HCT116 (cell line): ENCODE measurements at regions not wholly inside any gene's neighbourhood (a gene's known extent, or its start where the extent isn't known, plus 50 kb on each side); places are given as distances from the start of the nearest gene placed in this dataset.

Experiments
- ATAC-seq: fragments of 200-7000 bp; cut with Tn5 transposase; 2 replicates; pipeline ENCODE4 v1.9.1; 2020; ENCODE audit warnings: mild to moderate bottlenecking, moderate library complexity
- BruUV-seq: library from RNA; stranded (reverse); fragments of 400-500 nt; replicated peaks from 2 replicates; lab custom pipeline; 2021; lab: Mats Ljungman, UMichigan
- CTCF ChIA-PET: fragments of 300-600 bp; sonication (Branson Sonifier 250); formaldehyde crosslinking; loops from one replicate; lab custom pipeline; 2021; ENCODE audit warnings: antibody characterized with exemption; lab: Charles Lee
- POLR2A ChIA-PET: fragments of 300-600, 350-600 bp; sonication (Branson Sonifier 250); formaldehyde crosslinking; loops from one replicate; lab custom pipeline; 2021; ENCODE audit warnings: antibody characterized with exemption; lab: Charles Lee
- RAD21 ChIA-PET, 2 experiments: fragments of 300-600 bp; sonication (Branson Sonifier 250); formaldehyde crosslinking; loops; one replicate each; lab custom pipeline; 2023; ENCODE audit warnings: low total read pairs in 2 of 2; ENCODE audit not compliant: uncharacterized antibody in 2 of 2, unreplicated experiment in 2 of 2, low non-redundant PET in 1 of 2; lab: Charles Lee
- DNase-seq: peaks from one replicate; pipeline ENCODE4 v3.0.0-alpha.2; 2010; ENCODE audit warnings: low read depth, low spot score
- H2AFZ ChIP-seq: fragments of 200-600 bp; shearing (Covaris generic), sonication (generic); 2 replicates; pipeline ENCODE4 v1.6.1; 2017; ENCODE audit warnings: low read depth, mixed run types, mixed read lengths, antibody characterized with exemption, low read length; ENCODE audit not compliant: poor library complexity, severe bottlenecking
- H3K27ac ChIP-seq: 2 replicates; pipeline ENCODE4 v1.5.1; 2012; ENCODE audit warnings: low read depth, low read length
- H3K27me3 ChIP-seq: fragments of 200-600 bp; sonication (generic); 2 replicates; pipeline ENCODE4 v1.6.1; 2016; ENCODE audit warnings: mixed run types, low read length, mixed read lengths; ENCODE audit not compliant: insufficient read depth
- H3K36me3 ChIP-seq, 2 experiments: fragments of 200-500 bp in 1 of 2; fragments of 200-600 bp in 1 of 2; sonication (Bioruptor generic) in 1 of 2; sonication (generic) in 1 of 2; 2 replicates each; pipeline versions ENCODE4 v1.5.1 to v1.6.1; 2014 to 2016; ENCODE audit warnings: low read length in 2 of 2, inconsistent platforms in 1 of 2, mixed read lengths in 1 of 2, mixed run types in 1 of 2; ENCODE audit not compliant: insufficient read depth in 2 of 2, control insufficient read depth in 1 of 2
- H3K4me1 ChIP-seq, 2 experiments: fragments of 200-600 bp in 1 of 2; sonication (generic) in 1 of 2; 2 replicates each; pipeline versions ENCODE4 v1.5.1 to v1.6.1; 2012 to 2017; ENCODE audit warnings: low read length in 2 of 2, inconsistent platforms in 1 of 2, mild to moderate bottlenecking in 1 of 2, mixed read lengths in 1 of 2, mixed run types in 1 of 2, moderate library complexity in 1 of 2; ENCODE audit not compliant: insufficient read depth in 2 of 2, control insufficient read depth in 1 of 2
- H3K4me2 ChIP-seq: fragments of 200-600 bp; sonication (generic); 2 replicates; pipeline ENCODE4 v1.6.1; 2017; ENCODE audit warnings: mixed run types, low read length, mixed read lengths
- H3K4me3 ChIP-seq, 2 experiments: fragments of 200-600 bp in 1 of 2; sonication (generic) in 1 of 2; replicated peaks in 1 of 2; 2 replicates each; pipeline ENCODE4 v1.5.1; 2011 to 2016; ENCODE audit warnings: low read length in 2 of 2, control low read depth in 1 of 2, low read depth in 1 of 2, mild to moderate bottlenecking in 1 of 2, mixed read lengths in 1 of 2, mixed run types in 1 of 2
- H3K79me2 ChIP-seq: fragments of 200-600 bp; sonication (generic); 2 replicates; pipeline ENCODE4 v1.6.1; 2017; ENCODE audit warnings: mild to moderate bottlenecking, mixed run types, low read length, moderate library complexity, mixed read lengths; ENCODE audit not compliant: insufficient read depth
- H3K9ac ChIP-seq: fragments of 200-600 bp; sonication (generic); 2 replicates; pipeline ENCODE4 v1.6.1; 2016; ENCODE audit warnings: low read length, mixed read lengths
- H3K9me2 ChIP-seq: fragments of 200-600 bp; sonication (generic), shearing (Covaris generic); 2 replicates; pipeline ENCODE4 v1.6.1; 2017; ENCODE audit warnings: mixed run types, mild to moderate bottlenecking, moderate library complexity; ENCODE audit not compliant: insufficient read depth
- H3K9me3 ChIP-seq, 2 experiments: fragments of 200-500 bp in 1 of 2; fragments of 200-600 bp in 1 of 2; sonication (Bioruptor generic) in 1 of 2; sonication (generic) in 1 of 2; 2 replicates each; pipeline ENCODE4 v1.6.1; 2014 to 2017; ENCODE audit warnings: low read length in 2 of 2, mixed read lengths in 2 of 2, inconsistent platforms in 1 of 2, low read depth in 1 of 2, mild to moderate bottlenecking in 1 of 2, mixed run types in 1 of 2, moderate library complexity in 1 of 2; ENCODE audit not compliant: control insufficient read depth in 1 of 2, insufficient read depth in 1 of 2
- H4K20me1 ChIP-seq: fragments of 200-600 bp; sonication (generic), shearing (Covaris generic); 2 replicates; pipeline ENCODE4 v1.6.1; 2017; ENCODE audit warnings: mixed run types, mild to moderate bottlenecking, moderate library complexity; ENCODE audit not compliant: insufficient read depth
- CBX3 ChIP-seq: IDR thresholded peaks from 2 replicates; pipeline ENCODE4 v1.6.1; 2012; ENCODE audit warnings: low read depth
- CTCF ChIP-seq, 3 experiments: fragments of 200-600 bp in 1 of 3; sonication (generic) in 1 of 3; IDR thresholded peaks in 2 of 3; conservative IDR thresholded peaks in 1 of 3; 2 replicates each; pipeline ENCODE4 v1.5.1; 2012 to 2017; ENCODE audit warnings: low read depth in 2 of 3, low read length in 2 of 3, antibody characterized with exemption in 1 of 3, borderline replicate concordance in 1 of 3, control low read depth in 1 of 3, mild to moderate bottlenecking in 1 of 3, mixed read lengths in 1 of 3, mixed run types in 1 of 3, moderate library complexity in 1 of 3; ENCODE audit not compliant: insufficient read depth in 1 of 3
- EGR1 ChIP-seq: IDR thresholded peaks from 2 replicates; pipeline ENCODE4 v1.6.1; 2012; ENCODE audit warnings: low read depth
- FOSL1 ChIP-seq: IDR thresholded peaks from 2 replicates; pipeline ENCODE4 v1.6.1; 2012; ENCODE audit warnings: low read depth
- JUND ChIP-seq: IDR thresholded peaks from 2 replicates; pipeline ENCODE4 v1.6.1; 2012
- POLR2A ChIP-seq: IDR thresholded peaks from 2 replicates; pipeline ENCODE4 v1.7.0; 2011; ENCODE audit warnings: borderline replicate concordance; ENCODE audit not compliant: insufficient read depth, insufficient read length; ENCODE audit errors: extremely low read depth
- RAD21 ChIP-seq: IDR thresholded peaks from 2 replicates; pipeline ENCODE4 v1.6.1; 2012; ENCODE audit warnings: low read depth, mild to moderate bottlenecking
- REST ChIP-seq: IDR thresholded peaks from 2 replicates; pipeline ENCODE4 v1.6.1; 2012; ENCODE audit warnings: low read depth
- SP1 ChIP-seq: IDR thresholded peaks from 2 replicates; pipeline ENCODE4 v1.6.1; 2012; ENCODE audit warnings: low read depth
- TCF7L2 ChIP-seq: IDR thresholded peaks from 2 replicates; pipeline ENCODE4 v1.7.0; 2011; ENCODE audit warnings: borderline replicate concordance, inconsistent platforms; ENCODE audit not compliant: insufficient read depth, insufficient read length; ENCODE audit errors: extremely low read depth
- YY1 ChIP-seq: IDR thresholded peaks from 2 replicates; pipeline ENCODE4 v1.6.1; 2011; ENCODE audit warnings: low read length, low read depth, moderate library complexity, mild to moderate bottlenecking; ENCODE audit not compliant: insufficient replicate concordance; ENCODE audit errors: extremely low read depth
- ZNF274 ChIP-seq: fragments of 200-500 bp; sonication (Bioruptor generic); IDR thresholded peaks from 2 replicates; pipeline ENCODE4 v1.6.1; 2014; ENCODE audit warnings: mild to moderate bottlenecking, low read depth, low read length, inconsistent platforms
- intact Hi-C: fragments of 100-400 bp; cut with micrococcal nuclease; formaldehyde crosslinking; loops from 2 replicates; pipeline ENCODE4 v1.10.0; 2022

DNA sequence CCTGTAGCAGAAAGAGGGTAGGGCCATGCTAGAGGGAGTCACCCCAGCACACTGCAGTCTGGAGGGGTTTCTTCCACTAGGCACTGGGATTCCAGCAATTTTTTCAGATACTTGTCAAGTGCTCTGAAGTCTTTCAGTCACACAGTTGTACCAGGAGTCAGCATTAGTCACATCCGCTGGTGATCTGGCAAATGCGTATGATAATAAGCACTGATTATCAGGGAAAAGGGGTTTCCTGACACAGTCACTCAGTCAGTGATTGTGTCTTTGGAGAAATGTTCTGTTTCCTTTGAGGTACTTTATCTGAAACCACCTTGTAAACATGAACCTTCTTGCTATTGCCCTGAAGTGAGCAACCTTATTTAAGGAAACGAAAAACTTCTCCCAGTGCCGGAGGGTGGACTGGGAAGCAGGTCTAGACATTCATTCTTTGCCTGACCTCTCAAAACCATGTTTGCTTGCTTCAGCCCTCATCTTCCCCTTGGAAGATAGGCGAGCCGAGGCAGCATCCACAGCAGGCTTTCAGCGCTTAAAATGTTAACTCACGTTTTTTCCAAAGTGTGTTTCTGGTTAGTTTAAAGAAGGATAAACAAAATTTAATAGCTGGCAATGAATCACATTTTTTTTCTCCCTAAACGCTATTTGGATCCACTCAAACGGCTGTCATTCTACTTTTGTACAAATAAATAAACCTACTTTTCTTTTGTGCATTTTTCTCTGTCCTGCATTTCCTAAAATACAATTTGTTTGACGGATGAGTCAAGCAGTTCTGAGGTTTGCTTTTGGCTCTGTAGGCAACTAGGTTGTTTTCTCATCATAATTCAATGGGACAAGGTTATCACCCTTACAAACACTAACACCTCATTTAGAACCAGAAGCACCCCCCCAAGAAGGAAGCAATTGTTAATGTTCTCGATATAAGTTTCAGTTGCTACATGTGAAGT, 77.7 kb downstream of the FOXD1 start (continued):
- TF ChIP-seq REST (no peak), JUND (peak; percentile 97)
- TF ChIP-seq, all 23 proteins: peak for 11

GRCh38 chr5:73370095-73370494, 78.5 kb downstream of the FOXD1 start:
- TF ChIP-seq YY1 (no peak), CBX3 (no peak), POLR2A (no peak), TCF7L2 (no peak), JUND (no peak), FOSL1 (no peak), CTCF (IDR thresholded peaks at IDR 0.05 in 2 of 3, conservative IDR thresholded peaks at IDR 0.05 in 1 of 3; ENCODE audit: borderline replicate concordance in 1 of 3, insufficient read depth in 1 of 3, low read depth in 2 of 3, low read length in 2 of 3) (no peak), RAD21 (no peak), EGR1 (no peak), ZNF274 (no peak), SP1 (no peak)
- TF ChIP-seq, all 23 proteins: peak for 0
- H3K9ac ChIP-seq: peak overlapping the region; percentile 54
- no peaks in the 10 kb centered on the region; the same call in 1 of the 2 replicates for H3K9me2 ChIP-seq
- DNase-seq: no peak
- POLR2A ChIA-PET: no interaction called here
- peak; percentile 24; the same call in 1 of the 2 replicates for ATAC-seq
- H2AFZ ChIP-seq: no peak overlapping the region
- peak overlapping the region; percentile 78 for H3K4me2 ChIP-seq
- no peaks in the 10 kb centered on the region for H4K20me1 ChIP-seq
- peaks cover 13 to 58% of the 10 kb centered on the region in 2 experiments for H3K4me1 ChIP-seq
- RAD21 ChIA-PET: no interaction called here
- H3K4me3 ChIP-seq: peak overlapping the region in 1 of 2 experiments; percentile 44; a peak in 1 of 4 replicates
- H3K9me3 ChIP-seq: no peaks in the 10 kb centered on the region
- no peaks in the 10 kb centered on the region for H3K27me3 ChIP-seq
- CTCF ChIA-PET: no interaction called here
- no TSS peak for BruUV-seq
- no peaks in the 10 kb centered on the region for H3K36me3 ChIP-seq
- peak overlapping the region; percentile 69; the same call in 1 of the 2 replicates for H3K27ac ChIP-seq
- no peaks in the 10 kb centered on the region for H3K79me2 ChIP-seq
- intact Hi-C loops: no loop called here
